ENCODE measurements at regions not wholly inside any gene's neighbourhood (a gene's known extent, or its start where the extent isn't known, plus 50 kb on each side); places are given as distances from the start of the nearest gene placed in this dataset.

DNA sequence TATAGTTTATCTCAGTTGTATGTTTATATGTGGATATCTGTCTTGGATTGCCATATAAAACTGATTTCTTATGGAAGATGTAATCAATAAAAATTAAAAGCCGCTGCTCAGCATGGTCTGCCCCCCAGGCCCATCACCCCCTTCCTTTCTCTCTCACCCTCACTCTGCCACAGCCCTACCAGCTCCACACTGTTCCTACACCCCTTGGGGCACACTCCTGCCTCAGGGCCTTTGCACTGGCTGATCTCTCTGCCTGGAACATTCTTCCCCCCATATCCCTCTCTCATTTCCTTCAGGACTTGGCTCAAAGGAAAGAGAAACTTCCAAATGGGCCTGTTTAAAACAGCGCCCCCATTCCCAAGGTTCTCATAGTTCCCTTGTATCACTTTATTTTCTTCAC, 63.1 kb downstream of the LRRC32 start:
- H3K9me3 ChIP-seq (ENCODE audit: control insufficient read depth in 2 of 2, low read length in 2 of 2), result no peaks in the 10 kb centered on the region
- no peak overlapping the region for H3K27ac ChIP-seq (ENCODE audit: insufficient read depth, low read length, poor library complexity, severe bottlenecking)
- H3K4me3 ChIP-seq (ENCODE audit: low read depth, low read length), result no peak overlapping the region
- no peak for DNase-seq
- no peaks in the 10 kb centered on the region for H3K36me3 Mint-ChIP-seq
- no peaks in the 10 kb centered on the region for H3K4me1 Mint-ChIP-seq
- H3K27me3 ChIP-seq (ENCODE audit: control insufficient read depth, insufficient read depth, low read length), result no peaks in the 10 kb centered on the region
- no peak for ATAC-seq (ENCODE audit: low read depth in 2 of 2)
- no peak overlapping the region for H3K4me3 Mint-ChIP-seq
- H3K27ac Mint-ChIP-seq, result no peak overlapping the region
- peaks cover 0 to 2% (median 0%) of the 10 kb centered on the region in 7 donors for H3K9me3 Mint-ChIP-seq
- H3K4me1 ChIP-seq (ENCODE audit: control insufficient read depth, insufficient read depth, low read length, poor library complexity, severe bottlenecking), result no peaks in the 10 kb centered on the region
- H3K27me3 Mint-ChIP-seq, result no peaks in the 10 kb centered on the region
- H3K36me3 ChIP-seq (ENCODE audit: control insufficient read depth, insufficient read depth, low read length), result no peaks in the 10 kb centered on the region

DNA sequence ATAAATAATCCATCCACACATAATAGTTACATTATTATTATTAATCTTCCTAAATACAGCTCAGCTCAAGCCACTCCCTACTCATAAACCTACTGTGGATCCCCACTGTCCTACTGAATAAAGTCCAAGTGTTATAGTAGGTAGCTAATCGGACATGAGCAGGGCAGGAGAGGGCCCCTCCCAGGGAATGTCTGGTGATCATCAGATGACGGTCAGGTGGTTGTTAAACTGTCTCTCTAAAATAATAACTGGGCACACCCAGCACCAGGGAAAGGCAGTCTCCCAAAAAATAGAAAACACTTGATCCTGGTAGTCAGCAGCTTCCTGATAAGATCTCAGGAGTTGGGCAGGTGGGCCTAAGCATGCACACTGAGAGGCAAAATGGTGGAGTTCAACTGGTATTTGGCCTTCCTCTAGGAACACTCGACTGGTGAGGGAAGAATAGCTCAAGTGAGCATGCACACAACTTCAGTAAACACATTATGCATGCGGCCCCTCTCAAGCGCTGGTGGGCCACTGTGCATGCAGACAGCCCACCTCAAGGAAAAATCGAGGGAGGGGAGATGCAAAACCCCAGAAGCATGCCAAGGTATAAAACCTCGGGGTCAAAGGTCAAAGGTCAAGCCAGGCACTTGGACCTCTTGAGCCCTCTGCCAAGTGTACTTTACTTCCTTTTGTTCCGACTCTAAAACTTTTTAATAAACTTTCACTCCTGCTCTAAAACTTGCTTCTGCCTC, 65.0 kb downstream of the LRRC32 start:
- no peaks in the 10 kb centered on the region for H3K27me3 ChIP-seq (ENCODE audit: control insufficient read depth, insufficient read depth, low read length)
- H3K4me3 Mint-ChIP-seq, result no peak overlapping the region
- DNase-seq, result no peak
- H3K27ac ChIP-seq (ENCODE audit: insufficient read depth, low read length, poor library complexity, severe bottlenecking), result no peak overlapping the region
- no peaks in the 10 kb centered on the region for H3K9me3 ChIP-seq (ENCODE audit: control insufficient read depth in 2 of 2, low read length in 2 of 2)
- no peaks in the 10 kb centered on the region for H3K4me1 ChIP-seq (ENCODE audit: control insufficient read depth, insufficient read depth, low read length, poor library complexity, severe bottlenecking)
- no peaks in the 10 kb centered on the region for H3K4me1 Mint-ChIP-seq
- H3K27me3 Mint-ChIP-seq, result no peaks in the 10 kb centered on the region
- H3K9me3 Mint-ChIP-seq, result peaks cover 0 to 2% (median 0%) of the 10 kb centered on the region in 7 donors
- ATAC-seq (ENCODE audit: low read depth in 2 of 2), result no peak
- H3K27ac Mint-ChIP-seq, result peak overlapping the region in 1 of 3 donors; percentile 91
- no peaks in the 10 kb centered on the region for H3K36me3 Mint-ChIP-seq
- no peaks in the 10 kb centered on the region for H3K36me3 ChIP-seq (ENCODE audit: control insufficient read depth, insufficient read depth, low read length)
- H3K4me3 ChIP-seq (ENCODE audit: low read depth, low read length), result no peak overlapping the region

DNA sequence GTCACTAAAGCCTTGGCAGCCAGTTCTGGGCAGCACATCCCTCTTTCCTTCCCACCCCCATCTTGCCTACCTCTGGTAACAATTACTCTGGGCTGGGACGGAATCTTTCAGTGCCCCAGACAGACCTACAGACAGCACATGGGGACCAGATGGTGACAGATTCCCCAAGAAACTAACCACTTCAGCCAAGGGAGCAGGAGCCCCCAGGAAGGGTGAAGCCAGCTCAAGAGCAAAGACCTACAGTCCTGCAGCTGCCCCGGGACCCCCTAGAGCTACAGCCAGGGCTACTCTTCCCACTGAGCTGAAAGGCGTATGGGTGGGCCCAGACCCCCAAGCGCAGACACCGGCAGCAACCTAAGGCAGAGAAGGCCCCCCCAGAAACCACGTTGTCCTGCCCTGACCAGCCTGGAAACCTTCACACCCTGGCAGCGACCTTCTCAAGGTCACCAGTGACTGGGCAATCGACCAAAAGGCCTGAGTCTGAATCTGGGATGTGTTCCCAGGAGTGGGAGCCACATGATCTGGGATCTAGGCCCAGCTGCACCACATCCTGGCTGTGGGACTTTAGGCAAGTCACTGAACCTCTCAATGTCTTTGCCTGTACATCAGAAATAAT, 65.8 kb downstream of the LRRC32 start:
- Histone ChIP-seq H3K36me3 (ENCODE audit: control insufficient read depth, insufficient read depth, low read length) (no peaks in the 10 kb centered on the region), H3K27ac (ENCODE audit: insufficient read depth, low read length, poor library complexity, severe bottlenecking) (no peak overlapping the region), H3K9me3 (ENCODE audit: control insufficient read depth in 2 of 2, low read length in 2 of 2) (no peaks in the 10 kb centered on the region), H3K4me3 (ENCODE audit: low read depth, low read length) (no peak overlapping the region), H3K27me3 (ENCODE audit: control insufficient read depth, insufficient read depth, low read length) (no peaks in the 10 kb centered on the region), H3K4me1 (ENCODE audit: control insufficient read depth, insufficient read depth, low read length, poor library complexity, severe bottlenecking) (no peaks in the 10 kb centered on the region)
- Mint-ChIP-seq H3K36me3 (no peaks in the 10 kb centered on the region), H3K9me3 (peaks cover 0 to 2% (median 0%) of the 10 kb centered on the region in 7 donors), H3K4me1 (no peaks in the 10 kb centered on the region), H3K27ac (peak overlapping the region in 2 of 3 donors; percentile 42 to 66), H3K4me3 (no peak overlapping the region), H3K27me3 (no peaks in the 10 kb centered on the region)
- DNase-seq (no peak), ATAC-seq (ENCODE audit: low read depth in 2 of 2) (no peak)

DNA sequence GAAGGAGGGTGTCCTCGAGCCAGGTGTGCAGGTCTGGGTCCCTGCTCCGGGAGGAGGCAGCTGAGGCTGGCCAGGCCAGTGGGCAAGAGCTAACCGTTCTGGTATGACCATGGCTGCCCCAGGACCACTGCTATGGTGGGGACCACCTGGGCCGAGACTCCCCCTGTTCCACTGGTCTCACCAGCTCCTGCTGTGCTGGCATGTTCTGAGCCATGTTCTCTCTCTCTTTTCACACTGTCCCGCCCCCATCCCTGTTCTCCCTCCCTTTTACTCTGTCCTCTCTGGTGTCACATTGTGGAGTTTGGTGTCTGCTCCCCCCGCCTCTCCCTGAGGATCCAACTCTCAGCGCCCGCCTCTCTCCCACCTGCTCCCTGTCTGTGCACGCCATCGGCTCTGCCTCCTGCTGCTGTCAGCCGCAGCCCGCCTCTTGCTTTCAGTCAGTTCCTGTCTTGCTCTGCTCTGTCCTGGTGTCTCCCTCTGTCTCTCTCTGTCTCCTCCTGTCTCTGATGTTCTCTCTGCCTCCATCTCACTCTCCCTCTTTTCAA, 66.4 kb downstream of the LRRC32 start:
- ATAC-seq (ENCODE audit: low read depth in 2 of 2) (no peak), DNase-seq (no peak)
- Histone ChIP-seq H3K27ac (ENCODE audit: insufficient read depth, low read length, poor library complexity, severe bottlenecking) (no peak overlapping the region), H3K36me3 (ENCODE audit: control insufficient read depth, insufficient read depth, low read length) (no peaks in the 10 kb centered on the region), H3K4me1 (ENCODE audit: control insufficient read depth, insufficient read depth, low read length, poor library complexity, severe bottlenecking) (no peaks in the 10 kb centered on the region), H3K27me3 (ENCODE audit: control insufficient read depth, insufficient read depth, low read length) (no peaks in the 10 kb centered on the region), H3K9me3 (ENCODE audit: control insufficient read depth in 2 of 2, low read length in 2 of 2) (no peaks in the 10 kb centered on the region), H3K4me3 (ENCODE audit: low read depth, low read length) (no peak overlapping the region)
- Mint-ChIP-seq H3K4me3 (no peak overlapping the region), H3K36me3 (no peaks in the 10 kb centered on the region), H3K4me1 (no peaks in the 10 kb centered on the region), H3K27ac (peak overlapping the region in 1 of 3 donors; percentile 56), H3K27me3 (no peaks in the 10 kb centered on the region), H3K9me3 (peaks cover 0 to 2% (median 0%) of the 10 kb centered on the region in 7 donors)

DNA sequence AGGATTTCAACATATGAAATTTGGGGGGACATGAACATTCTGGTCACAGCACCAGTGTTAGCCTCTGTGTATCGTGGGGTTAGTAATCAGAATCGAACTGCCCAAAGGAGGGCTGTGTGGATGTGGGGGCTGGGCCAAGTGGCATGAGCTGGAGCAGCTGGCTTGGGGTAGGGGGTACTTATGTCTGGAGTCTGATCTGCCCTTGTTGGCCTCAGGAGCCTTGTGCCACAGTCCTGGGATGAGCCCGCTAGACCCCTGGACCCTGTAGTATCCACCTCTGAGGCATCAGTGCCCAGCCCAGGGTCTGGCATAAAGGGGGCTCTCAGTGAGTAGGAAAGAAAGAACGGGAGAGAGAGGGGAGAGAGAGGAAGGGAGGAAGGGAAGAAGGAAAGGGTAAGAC, 67.3 kb downstream of the LRRC32 start:
- H3K9me3 Mint-ChIP-seq, result peaks cover 0 to 2% (median 0%) of the 10 kb centered on the region in 7 donors
- DNase-seq (no peak), ATAC-seq (ENCODE audit: low read depth in 2 of 2) (no peak)
- no peaks in the 10 kb centered on the region for H3K36me3 ChIP-seq (ENCODE audit: control insufficient read depth, insufficient read depth, low read length)
- H3K4me1 ChIP-seq (ENCODE audit: control insufficient read depth, insufficient read depth, low read length, poor library complexity, severe bottlenecking), result peaks cover 4% of the 10 kb centered on the region
- H3K9me3 ChIP-seq (ENCODE audit: control insufficient read depth in 2 of 2, low read length in 2 of 2), result no peaks in the 10 kb centered on the region
- H3K4me3 ChIP-seq (ENCODE audit: low read depth, low read length), result no peak overlapping the region
- no peaks in the 10 kb centered on the region for H3K36me3 Mint-ChIP-seq
- peaks cover 0 to 5% (median 2%) of the 10 kb centered on the region in 4 donors for H3K4me1 Mint-ChIP-seq
- no peak overlapping the region for H3K4me3 Mint-ChIP-seq
- no peaks in the 10 kb centered on the region for H3K27me3 Mint-ChIP-seq
- H3K27ac ChIP-seq (ENCODE audit: insufficient read depth, low read length, poor library complexity, severe bottlenecking), result no peak overlapping the region
- no peaks in the 10 kb centered on the region for H3K27me3 ChIP-seq (ENCODE audit: control insufficient read depth, insufficient read depth, low read length)
- H3K27ac Mint-ChIP-seq, result no peak overlapping the region

Data from CD4-positive, CD25-positive, alpha-beta regulatory T cell (primary cell).